ENCODE measurements at regions not wholly inside any gene's neighbourhood (a gene's known extent, or its start where the extent isn't known, plus 50 kb on each side); places are given as distances from the start of the nearest gene placed in this dataset.

- Histone ChIP-seq H3K36me3 (ENCODE audit: insufficient read depth, low read length) (no peaks in the 10 kb centered on the region), H3K9me3 (ENCODE audit: control insufficient read depth in 1 of 2, low read length in 2 of 2) (no peaks in the 10 kb centered on the region), H3K27me3 (ENCODE audit: insufficient read depth, low read length) (no peaks in the 10 kb centered on the region), H3K27ac (ENCODE audit: low read depth, low read length) (no peak overlapping the region), H3K4me1 (ENCODE audit: insufficient read depth, low read length) (no peaks in the 10 kb centered on the region), H3K4me3 (ENCODE audit: low read length in 2 of 2) (no peak overlapping the region)
- ChIA-PET CTCF (ENCODE audit: partially characterized antibody) (no interaction called here), POLR2A (ENCODE audit: partially characterized antibody) (no interaction called here)
- H3K4me1 Mint-ChIP-seq: no peaks in the 10 kb centered on the region
- peaks cover 3 to 4% of the 10 kb centered on the region in 2 donors for H3K27me3 Mint-ChIP-seq
- H3K36me3 Mint-ChIP-seq: no peaks in the 10 kb centered on the region
- H3K27ac Mint-ChIP-seq: no peak overlapping the region
- H3K4me3 Mint-ChIP-seq: no peak overlapping the region
- intact Hi-C loops (cut with micrococcal nuclease): no loop called here
- DNase-seq: no peak
- H3K9me3 Mint-ChIP-seq: peaks cover 0 to 7% (median 0%) of the 10 kb centered on the region in 8 donors
Observed at GRCh38 chr4:89645482-89645881, 191.5 kb downstream of the SNCA start.

GRCh38 chr4:89641367-89641687 is 195.6 kb downstream of the SNCA start:
- POLR2A ChIA-PET (ENCODE audit: partially characterized antibody): no interaction called here

GRCh38 chr4:89640620-89641366 is 196.2 kb downstream of the SNCA start:
- intact Hi-C loops (cut with micrococcal nuclease): no loop called here
- Histone ChIP-seq H3K9me3 (ENCODE audit: control insufficient read depth in 1 of 2, low read length in 2 of 2) (no peaks in the 10 kb centered on the region), H3K36me3 (ENCODE audit: insufficient read depth, low read length) (no peaks in the 10 kb centered on the region), H3K27me3 (ENCODE audit: insufficient read depth, low read length) (no peaks in the 10 kb centered on the region), H3K4me3 (ENCODE audit: low read length in 2 of 2) (no peak overlapping the region), H3K27ac (ENCODE audit: low read depth, low read length) (no peak overlapping the region), H3K4me1 (ENCODE audit: insufficient read depth, low read length) (no peaks in the 10 kb centered on the region)
- Mint-ChIP-seq H3K36me3 (no peaks in the 10 kb centered on the region), H3K27me3 (peaks cover 4 to 6% of the 10 kb centered on the region in 2 donors), H3K27ac (no peak overlapping the region), H3K4me1 (no peaks in the 10 kb centered on the region), H3K9me3 (no peaks in the 10 kb centered on the region), H3K4me3 (no peak overlapping the region)
- POLR2A ChIA-PET (ENCODE audit: partially characterized antibody): no interaction called here
- no peak for DNase-seq
- CTCF ChIA-PET (ENCODE audit: partially characterized antibody): interaction anchor here (0.9 kb wide), 1 partner anchor 9 kb away, joined by 4 read pairs; no protein-coding TSS in a partner anchor

More at GRCh38 chr4:89641367-89641687, 195.6 kb downstream of the SNCA start:
- H3K4me1 ChIP-seq (ENCODE audit: insufficient read depth, low read length): no peaks in the 10 kb centered on the region
- H3K4me3 ChIP-seq (ENCODE audit: low read length in 2 of 2): no peak overlapping the region
- H3K27me3 ChIP-seq (ENCODE audit: insufficient read depth, low read length): no peaks in the 10 kb centered on the region
- H3K9me3 Mint-ChIP-seq: no peaks in the 10 kb centered on the region
- DNase-seq: no peak
- H3K27me3 Mint-ChIP-seq: peaks cover 4 to 6% of the 10 kb centered on the region in 2 donors
- intact Hi-C loops (cut with micrococcal nuclease): no loop called here
- H3K36me3 Mint-ChIP-seq: no peaks in the 10 kb centered on the region
- CTCF ChIA-PET (ENCODE audit: partially characterized antibody): no interaction called here
- no peaks in the 10 kb centered on the region for H3K4me1 Mint-ChIP-seq
- H3K4me3 Mint-ChIP-seq: no peak overlapping the region
- H3K36me3 ChIP-seq (ENCODE audit: insufficient read depth, low read length): no peaks in the 10 kb centered on the region
- H3K9me3 ChIP-seq (ENCODE audit: control insufficient read depth in 1 of 2, low read length in 2 of 2): no peaks in the 10 kb centered on the region
- no peak overlapping the region for H3K27ac Mint-ChIP-seq
- no peak overlapping the region for H3K27ac ChIP-seq (ENCODE audit: low read depth, low read length)

GRCh38 chr4:89639395-89639794 is 197.6 kb downstream of the SNCA start:
- ChIA-PET POLR2A (ENCODE audit: partially characterized antibody) (no interaction called here), CTCF (ENCODE audit: partially characterized antibody) (no interaction called here)
- Histone ChIP-seq H3K27ac (ENCODE audit: low read depth, low read length) (no peak overlapping the region), H3K27me3 (ENCODE audit: insufficient read depth, low read length) (no peaks in the 10 kb centered on the region), H3K36me3 (ENCODE audit: insufficient read depth, low read length) (no peaks in the 10 kb centered on the region), H3K4me1 (ENCODE audit: insufficient read depth, low read length) (no peaks in the 10 kb centered on the region), H3K4me3 (ENCODE audit: low read length in 2 of 2) (no peak overlapping the region), H3K9me3 (ENCODE audit: control insufficient read depth in 1 of 2, low read length in 2 of 2) (no peaks in the 10 kb centered on the region)
- Mint-ChIP-seq H3K27ac (no peak overlapping the region), H3K36me3 (no peaks in the 10 kb centered on the region), H3K4me3 (no peak overlapping the region), H3K27me3 (peaks cover 4 to 6% of the 10 kb centered on the region in 2 donors), H3K9me3 (no peaks in the 10 kb centered on the region), H3K4me1 (no peaks in the 10 kb centered on the region)
- no peak for DNase-seq
- intact Hi-C loops (cut with micrococcal nuclease): no loop called here

- no peak for DNase-seq
- no peaks in the 10 kb centered on the region for H3K27me3 ChIP-seq (ENCODE audit: insufficient read depth, low read length)
- no peaks in the 10 kb centered on the region for H3K9me3 Mint-ChIP-seq
- no peak overlapping the region for H3K27ac ChIP-seq (ENCODE audit: low read depth, low read length)
- H3K9me3 ChIP-seq (ENCODE audit: control insufficient read depth in 1 of 2, low read length in 2 of 2): no peaks in the 10 kb centered on the region
- no peaks in the 10 kb centered on the region for H3K36me3 Mint-ChIP-seq
- CTCF ChIA-PET (ENCODE audit: partially characterized antibody): no interaction called here
- peaks cover 6 to 14% of the 10 kb centered on the region in 2 donors for H3K27me3 Mint-ChIP-seq
- H3K4me3 Mint-ChIP-seq: no peak overlapping the region
- no peak overlapping the region for H3K4me3 ChIP-seq (ENCODE audit: low read length in 2 of 2)
- H3K4me1 Mint-ChIP-seq: no peaks in the 10 kb centered on the region
- no peaks in the 10 kb centered on the region for H3K36me3 ChIP-seq (ENCODE audit: insufficient read depth, low read length)
- POLR2A ChIA-PET (ENCODE audit: partially characterized antibody): no interaction called here
- H3K4me1 ChIP-seq (ENCODE audit: insufficient read depth, low read length): no peaks in the 10 kb centered on the region
- H3K27ac Mint-ChIP-seq: no peak overlapping the region
- intact Hi-C loops (cut with micrococcal nuclease): no loop called here
Observed at GRCh38 chr4:89625599-89626293, 211.2 kb downstream of the SNCA start.

- Histone ChIP-seq H3K4me1 (ENCODE audit: insufficient read depth, low read length) (peaks cover 8% of the 10 kb centered on the region), H3K27me3 (ENCODE audit: insufficient read depth, low read length) (no peaks in the 10 kb centered on the region), H3K9me3 (ENCODE audit: control insufficient read depth in 1 of 2, low read length in 2 of 2) (no peaks in the 10 kb centered on the region), H3K27ac (ENCODE audit: low read depth, low read length) (no peak overlapping the region), H3K4me3 (ENCODE audit: low read length in 2 of 2) (no peak overlapping the region), H3K36me3 (ENCODE audit: insufficient read depth, low read length) (no peaks in the 10 kb centered on the region)
- H3K27ac Mint-ChIP-seq: peak overlapping the region in 6 of 7 donors; percentile 4 to 78 (median 39)
- no peaks in the 10 kb centered on the region for H3K9me3 Mint-ChIP-seq
- no peaks in the 10 kb centered on the region for H3K36me3 Mint-ChIP-seq
- CTCF ChIA-PET (ENCODE audit: partially characterized antibody): no interaction called here
- H3K27me3 Mint-ChIP-seq: no peaks in the 10 kb centered on the region
- no peak for DNase-seq
- H3K4me3 Mint-ChIP-seq: peak overlapping the region; percentile 4 to 69 (median 42)
- H3K4me1 Mint-ChIP-seq: peaks cover 0 to 17% (median 8%) of the 10 kb centered on the region in 4 donors
- intact Hi-C loops (cut with micrococcal nuclease): no loop called here
- POLR2A ChIA-PET (ENCODE audit: partially characterized antibody): no interaction called here
Observed at GRCh38 chr4:89619206-89619962, 217.6 kb downstream of the SNCA start.

GRCh38 chr4:89618151-89618550 is 218.8 kb downstream of the SNCA start:
- POLR2A ChIA-PET (ENCODE audit: partially characterized antibody): no interaction called here
- CTCF ChIA-PET (ENCODE audit: partially characterized antibody): no interaction called here
- peaks cover 0 to 17% (median 8%) of the 10 kb centered on the region in 4 donors for H3K4me1 Mint-ChIP-seq
- no peaks in the 10 kb centered on the region for H3K36me3 Mint-ChIP-seq
- Histone ChIP-seq H3K4me3 (ENCODE audit: low read length in 2 of 2) (no peak overlapping the region), H3K9me3 (ENCODE audit: control insufficient read depth in 1 of 2, low read length in 2 of 2) (no peaks in the 10 kb centered on the region), H3K27me3 (ENCODE audit: insufficient read depth, low read length) (no peaks in the 10 kb centered on the region), H3K4me1 (ENCODE audit: insufficient read depth, low read length) (peaks cover 8% of the 10 kb centered on the region), H3K36me3 (ENCODE audit: insufficient read depth, low read length) (no peaks in the 10 kb centered on the region), H3K27ac (ENCODE audit: low read depth, low read length) (no peak overlapping the region)
- no peak for DNase-seq
- no peaks in the 10 kb centered on the region for H3K27me3 Mint-ChIP-seq
- H3K9me3 Mint-ChIP-seq: no peaks in the 10 kb centered on the region
- intact Hi-C loops (cut with micrococcal nuclease): no loop called here
- no peak overlapping the region for H3K4me3 Mint-ChIP-seq
- H3K27ac Mint-ChIP-seq: no peak overlapping the region
